Stimulated activated naive CD8-positive, alpha-beta T cell treated with anti-CD3 and anti-CD28 coated beads, Interleukin-15, amount 100 ng/mL, for 72 hours (primary cell): ENCODE measurements at regions not wholly inside any gene's neighbourhood (a gene's known extent, or its start where the extent isn't known, plus 50 kb on each side); places are given as distances from the start of the nearest gene placed in this dataset.
A peak's percentile ranks its signal among the peaks of the same experiment; 100 is the strongest.
"Not testable (repeated sequence)": the region's sequence is repeated elsewhere in the genome, so short reads cannot be mapped to it uniquely, and the experiment has no call there.

Source experiments
- ATAC-seq: fragments of 150-1000 bp; cut with Tn5 transposase; 2 replicates; pipeline ENCODE4 v1.10.0; 2021; ENCODE audit warnings: mild to moderate bottlenecking, moderate library complexity
- DNase-seq, 2 donors: peaks; one replicate each; pipeline ENCODE4 v3.0.0; 2021 to 2022
- H3K27ac Mint-ChIP-seq, 2 donors: one replicate each; pipeline ENCODE4 v1.8.0; 2022; ENCODE audit warnings: mild to moderate bottlenecking in 2 of 2, mixed read lengths in 2 of 2, moderate library complexity in 2 of 2
- H3K27me3 Mint-ChIP-seq: one replicate; pipeline ENCODE4 v1.8.0; 2022; ENCODE audit warnings: mixed read lengths
- H3K4me1 Mint-ChIP-seq: one replicate; pipeline ENCODE4 v1.8.0; 2022; ENCODE audit warnings: mild to moderate bottlenecking, mixed read lengths
- H3K4me3 Mint-ChIP-seq, 2 donors: one replicate each; pipeline ENCODE4 v1.8.0; 2022; ENCODE audit warnings: mild to moderate bottlenecking in 2 of 2, mixed read lengths in 2 of 2, moderate library complexity in 1 of 2
- H3K9me3 Mint-ChIP-seq, 2 donors: one replicate each; pipeline ENCODE4 v1.8.0; 2022; ENCODE audit warnings: mixed read lengths in 2 of 2

DNA sequence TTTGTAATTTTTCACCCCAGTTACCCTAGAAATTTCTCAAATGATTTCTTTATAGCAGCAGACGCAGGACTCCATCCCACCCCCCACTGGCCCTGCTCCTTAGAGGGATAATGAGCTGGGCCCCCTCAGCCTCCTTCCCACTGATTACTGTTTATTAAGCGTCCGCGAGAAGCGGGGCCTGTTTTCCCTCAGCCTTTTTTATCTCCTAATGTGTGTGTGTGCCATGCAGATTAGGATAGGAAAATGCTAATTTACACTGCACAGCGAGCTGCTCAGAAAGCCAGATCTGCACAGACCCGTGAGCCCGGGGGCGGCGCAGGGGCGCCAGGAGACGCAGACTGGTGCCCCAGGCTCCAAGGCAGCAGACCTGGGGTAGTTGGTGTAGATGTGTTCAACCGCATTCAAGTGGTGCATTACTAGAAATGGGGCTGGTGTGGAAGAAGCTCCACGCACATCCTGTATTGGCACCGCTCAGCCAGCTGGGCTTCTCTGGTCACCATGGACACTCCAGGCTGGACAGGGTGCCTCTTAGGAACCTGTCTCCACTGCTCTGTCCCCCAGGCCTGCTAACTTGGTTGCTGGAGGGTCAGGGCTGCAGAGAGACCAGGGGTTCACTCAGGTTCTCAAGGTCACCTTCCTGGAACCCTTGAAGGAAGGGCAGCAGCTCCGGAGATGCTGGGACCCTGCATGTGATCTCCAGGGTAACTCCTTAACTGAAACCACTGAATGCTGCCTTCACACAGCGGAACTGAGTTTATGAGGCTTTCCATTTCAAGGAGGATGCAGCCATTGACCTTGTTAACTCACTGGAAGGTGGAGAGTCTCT, 256.3 kb downstream of the ERMARD start:
- no peak overlapping the region for H3K4me3 Mint-ChIP-seq
- peaks cover 12% of the 10 kb centered on the region for H3K4me1 Mint-ChIP-seq
- DNase-seq (no peak), ATAC-seq (no peak)
- peaks cover 23 to 28% of the 10 kb centered on the region in 2 donors for H3K9me3 Mint-ChIP-seq
- H3K27ac Mint-ChIP-seq, result peak overlapping the region in 1 of 2 donors; percentile 19
- H3K27me3 Mint-ChIP-seq, result peaks cover 15% of the 10 kb centered on the region

DNA sequence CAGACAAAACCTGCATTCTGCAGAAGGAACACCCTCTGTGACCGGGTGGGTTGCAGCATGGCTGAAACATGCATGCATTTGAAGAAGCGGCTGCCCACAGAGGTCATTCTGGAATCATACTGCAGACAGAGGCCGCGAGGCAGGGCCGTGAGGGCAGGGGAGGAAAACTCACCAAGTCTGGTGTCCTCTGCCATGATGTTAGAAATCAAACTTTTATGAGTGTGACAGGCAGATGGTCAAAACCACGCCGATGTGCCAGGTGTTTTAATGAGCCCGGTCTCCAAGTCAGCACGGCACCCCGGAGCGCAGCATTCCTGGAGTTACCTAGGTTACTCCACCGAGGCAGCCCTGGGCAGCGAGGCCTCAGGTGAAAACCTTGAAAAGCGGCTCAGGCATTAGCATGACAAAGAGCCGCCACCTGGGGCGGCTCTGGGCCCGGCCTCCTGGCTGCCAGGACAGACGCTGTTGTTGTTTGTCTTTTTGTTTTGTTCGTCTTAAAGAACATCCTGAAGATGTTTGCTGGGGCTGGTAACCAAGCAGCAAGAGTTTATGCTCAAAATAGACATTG, 255.6 kb downstream of the ERMARD start:
- Mint-ChIP-seq H3K27ac (no peak overlapping the region), H3K4me1 (peaks cover 12% of the 10 kb centered on the region), H3K9me3 (peaks cover 30 to 34% of the 10 kb centered on the region in 2 donors), H3K4me3 (no peak overlapping the region), H3K27me3 (peaks cover 9% of the 10 kb centered on the region)
- DNase-seq, result peak in 1 of 2 donors; percentile 5
- ATAC-seq, result no peak

DNA sequence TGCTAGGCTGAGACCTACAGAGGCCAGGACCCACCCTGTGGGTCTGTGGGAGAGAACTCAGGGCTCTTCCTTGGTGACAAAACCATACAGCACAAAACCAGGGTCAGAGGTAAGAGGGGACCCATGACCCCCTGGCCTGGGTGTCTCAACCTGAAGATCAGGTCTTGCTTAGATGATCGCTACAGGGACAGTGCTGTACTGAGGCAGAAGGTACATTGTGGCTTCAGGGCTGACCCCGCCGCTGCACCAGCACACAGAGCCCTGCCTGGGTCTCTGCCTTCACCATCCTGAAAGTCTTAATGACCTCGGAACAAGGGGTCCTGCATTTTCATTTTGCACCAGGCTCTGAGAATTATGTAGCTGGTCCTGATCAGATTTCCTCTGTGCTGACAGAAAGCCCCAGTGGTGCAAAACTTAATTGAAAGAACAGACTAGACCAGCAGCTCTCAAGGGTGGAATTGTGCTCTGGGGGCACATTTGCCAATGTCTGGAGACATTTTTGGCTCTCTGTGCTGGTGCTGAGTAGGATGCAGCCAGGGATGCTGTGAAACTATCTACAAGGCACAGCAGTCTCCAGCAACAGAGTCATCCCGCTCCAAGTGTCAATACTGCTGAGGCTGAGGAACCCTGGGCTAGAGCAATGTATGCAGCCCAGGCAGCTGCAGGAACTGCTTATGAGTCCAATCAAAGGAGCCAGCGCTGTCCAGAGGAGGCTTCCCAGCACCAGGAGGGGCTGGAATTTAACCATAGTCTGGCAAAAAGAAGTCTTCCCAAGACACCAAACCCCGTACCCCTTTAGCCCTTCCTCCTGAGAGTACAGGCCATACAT, 254.9 kb downstream of the ERMARD start:
- peaks cover 2% of the 10 kb centered on the region for H3K27me3 Mint-ChIP-seq
- peaks cover 34 to 36% of the 10 kb centered on the region in 2 donors for H3K9me3 Mint-ChIP-seq
- ATAC-seq (peak; percentile 42), DNase-seq (no peak)
- peaks cover 12% of the 10 kb centered on the region for H3K4me1 Mint-ChIP-seq
- no peak overlapping the region for H3K27ac Mint-ChIP-seq
- no peak overlapping the region for H3K4me3 Mint-ChIP-seq

DNA sequence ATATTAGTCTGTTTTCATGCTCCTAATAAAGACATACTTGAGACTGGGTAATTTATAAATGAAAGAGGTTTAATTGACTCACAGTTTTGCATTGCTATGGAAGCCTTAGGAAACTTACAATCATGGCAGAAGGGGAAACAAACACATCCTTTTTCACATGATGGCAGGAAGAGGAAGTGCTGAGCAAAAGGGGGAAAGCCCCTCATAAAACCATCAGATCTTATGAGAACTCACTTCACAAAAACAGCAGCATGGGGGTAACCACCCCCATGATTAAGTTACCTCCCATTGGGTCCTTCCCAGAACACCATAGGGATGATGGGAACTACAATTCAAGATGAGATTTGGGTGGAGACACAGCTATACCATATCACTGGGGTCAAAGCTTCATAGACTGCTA, 254.2 kb downstream of the ERMARD start:
- DNase-seq (no peak), ATAC-seq (peak; percentile 46)
- Mint-ChIP-seq H3K27ac (peak overlapping the region in 1 of 2 donors; percentile 90), H3K9me3 (peaks cover 34 to 42% of the 10 kb centered on the region in 2 donors), H3K4me3 (peak overlapping the region in 1 of 2 donors; percentile 1), H3K27me3 (no peaks in the 10 kb centered on the region), H3K4me1 (peaks cover 12% of the 10 kb centered on the region)

DNA sequence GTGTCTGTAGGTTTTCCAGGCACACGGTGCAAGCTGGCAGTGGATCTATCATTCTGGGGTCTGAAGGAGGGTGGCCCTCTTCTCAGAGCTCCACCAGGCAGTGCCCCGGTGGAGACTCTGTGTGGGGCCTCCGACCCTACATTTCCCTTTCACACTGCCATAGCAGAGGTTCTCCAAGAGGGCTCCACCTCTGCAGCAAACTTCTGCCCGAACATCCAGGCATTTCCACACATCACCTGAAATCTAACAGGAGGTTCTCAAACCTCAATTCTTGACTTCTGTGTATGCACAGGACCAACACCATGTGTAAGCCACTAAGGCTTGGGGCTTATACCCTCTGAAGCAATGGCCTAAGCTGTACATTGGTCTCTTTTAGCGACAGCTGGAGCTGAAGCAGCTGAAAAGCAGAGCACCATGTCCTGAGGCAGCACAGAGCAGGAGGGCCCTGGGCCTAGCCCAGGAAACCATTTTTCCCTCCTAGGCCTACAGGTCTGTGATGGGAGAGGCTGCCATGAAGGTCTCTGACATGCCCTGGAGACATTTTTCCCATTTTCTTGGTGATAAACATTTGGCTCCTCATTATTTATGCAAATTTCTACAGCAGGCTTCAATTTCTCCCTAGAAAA, 253.3 kb downstream of the ERMARD start:
- H3K27me3 Mint-ChIP-seq, result no peaks in the 10 kb centered on the region
- no peak for DNase-seq
- H3K9me3 Mint-ChIP-seq, result peaks cover 34 to 43% of the 10 kb centered on the region in 2 donors

DNA sequence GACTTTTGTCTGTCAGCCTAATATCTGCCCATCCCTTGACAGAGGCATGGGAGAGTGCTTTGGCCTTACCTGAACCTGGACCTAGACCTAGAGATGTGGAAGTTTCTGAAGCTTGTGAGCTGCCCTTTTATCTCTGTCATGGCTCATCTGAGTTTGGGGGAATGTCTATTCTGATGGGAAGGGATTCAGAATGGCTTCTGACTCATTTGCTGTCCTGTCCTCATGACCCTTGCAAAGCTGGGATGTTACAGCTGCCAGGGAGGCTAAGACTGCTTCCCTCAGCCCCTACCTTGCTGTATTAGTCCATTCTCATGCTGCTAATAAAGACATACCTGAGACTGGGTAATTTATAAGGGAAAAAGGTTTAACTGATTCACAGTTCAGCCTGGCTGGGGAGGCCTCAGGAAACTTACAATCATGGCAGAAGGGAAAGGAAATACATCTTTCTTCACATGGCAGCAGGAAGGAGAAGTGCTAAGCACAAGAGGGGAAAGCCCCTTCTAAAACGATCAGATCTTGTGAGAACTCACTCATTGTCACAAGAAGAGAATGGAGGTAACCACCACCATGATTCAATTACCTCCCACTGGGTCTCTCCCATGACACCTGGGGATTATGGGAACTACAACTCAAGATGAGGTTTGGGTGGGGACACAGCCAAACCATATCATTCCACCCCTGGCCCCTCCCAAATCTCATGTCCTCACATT, 252.2 kb downstream of the ERMARD start:
- peaks cover 12% of the 10 kb centered on the region for H3K4me1 Mint-ChIP-seq
- H3K4me3 Mint-ChIP-seq, result no peak overlapping the region
- DNase-seq (no peak), ATAC-seq (no peak)
- no peaks in the 10 kb centered on the region for H3K27me3 Mint-ChIP-seq
- peaks cover 34 to 43% of the 10 kb centered on the region in 2 donors for H3K9me3 Mint-ChIP-seq
- H3K27ac Mint-ChIP-seq, result no peak overlapping the region

More for the DNA sequence above, 253.3 kb downstream of the ERMARD start:
- Mint-ChIP-seq H3K27ac (peak overlapping the region in 1 of 2 donors; percentile 81), H3K4me1 (peaks cover 12% of the 10 kb centered on the region), H3K4me3 (no peak overlapping the region)
- ATAC-seq, result no peak

- H3K27me3 Mint-ChIP-seq, result no peaks in the 10 kb centered on the region
- peaks cover 34 to 43% of the 10 kb centered on the region in 2 donors for H3K9me3 Mint-ChIP-seq
- peaks cover 13% of the 10 kb centered on the region for H3K4me1 Mint-ChIP-seq
- no peak for DNase-seq
- no peak overlapping the region for H3K4me3 Mint-ChIP-seq
- H3K27ac Mint-ChIP-seq, result no peak overlapping the region
- ATAC-seq, result no peak
Observed at GRCh38 chr6:170003027-170003426, 251.6 kb downstream of the ERMARD start.

GRCh38 chr6:170001782-170002181, 250.4 kb downstream of the ERMARD start:
- DNase-seq, ATAC-seq, H3K4me3 Mint-ChIP-seq, H3K27me3 Mint-ChIP-seq, H3K27ac Mint-ChIP-seq: not testable (repeated sequence)
- peaks cover 17% of the 10 kb centered on the region for H3K4me1 Mint-ChIP-seq
- peaks cover 34 to 43% of the 10 kb centered on the region in 2 donors for H3K9me3 Mint-ChIP-seq

- H3K4me1 Mint-ChIP-seq, result peaks cover 10% of the 10 kb centered on the region
- no peaks in the 10 kb centered on the region for H3K27me3 Mint-ChIP-seq
- ATAC-seq, result no peak
- H3K9me3 Mint-ChIP-seq, result peaks cover 29 to 37% of the 10 kb centered on the region in 2 donors
- DNase-seq, result no peak
- H3K27ac Mint-ChIP-seq, result no peak overlapping the region
- no peak overlapping the region for H3K4me3 Mint-ChIP-seq
Observed at GRCh38 chr6:170000071-170000843, 248.8 kb downstream of the ERMARD start.

GRCh38 chr6:169999367-169999766, 247.9 kb downstream of the ERMARD start:
- ATAC-seq (no peak), DNase-seq (no peak)
- peaks cover 21 to 33% of the 10 kb centered on the region in 2 donors for H3K9me3 Mint-ChIP-seq
- no peaks in the 10 kb centered on the region for H3K27me3 Mint-ChIP-seq
- no peak overlapping the region for H3K27ac Mint-ChIP-seq
- no peak overlapping the region for H3K4me3 Mint-ChIP-seq
- H3K4me1 Mint-ChIP-seq, result peaks cover 5% of the 10 kb centered on the region

- H3K4me1 Mint-ChIP-seq, result peaks cover 10% of the 10 kb centered on the region
- H3K27me3 Mint-ChIP-seq, result no peaks in the 10 kb centered on the region
- no peak overlapping the region for H3K4me3 Mint-ChIP-seq
Observed at GRCh38 chr6:169998457-169998856, 247.0 kb downstream of the ERMARD start.

GRCh38 chr6:169997930-169998218, 246.5 kb downstream of the ERMARD start:
- Mint-ChIP-seq H3K4me1 (peaks cover 15% of the 10 kb centered on the region), H3K27me3 (no peaks in the 10 kb centered on the region), H3K27ac (peak overlapping the region in 1 of 2 donors; percentile 73), H3K9me3 (peaks cover 9 to 21% of the 10 kb centered on the region in 2 donors), H3K4me3 (no peak overlapping the region)
- ATAC-seq (no peak), DNase-seq (no peak)

More at GRCh38 chr6:169998457-169998856, 247.0 kb downstream of the ERMARD start:
- no peak for ATAC-seq
- Mint-ChIP-seq H3K27ac (no peak overlapping the region), H3K9me3 (peaks cover 14 to 27% of the 10 kb centered on the region in 2 donors)
- no peak for DNase-seq

GRCh38 chr6:169997187-169997929, 245.9 kb downstream of the ERMARD start:
- Mint-ChIP-seq H3K27ac (no peak overlapping the region), H3K9me3 (peaks cover 3 to 16% of the 10 kb centered on the region in 2 donors), H3K4me3 (no peak overlapping the region), H3K4me1 (peaks cover 21% of the 10 kb centered on the region), H3K27me3 (no peaks in the 10 kb centered on the region)
- DNase-seq (no peak), ATAC-seq (no peak)
